Anterior cingulate cortex (tissue), 58 donors: ENCODE measurements at regions not wholly inside any gene's neighbourhood (a gene's known extent, or its start where the extent isn't known, plus 50 kb on each side); places are given as distances from the start of the nearest gene placed in this dataset.
"Not testable (repeated sequence)": the region's sequence is repeated elsewhere in the genome, so short reads cannot be mapped to it uniquely, and the experiment has no call there.

Source experiments
- DNase-seq, 58 donors: peaks; one replicate each; lab custom pipeline; 2025; lab: John Stamatoyannopoulos, UW

- DNase-seq = no peak
Observed at GRCh38 chr15:95600884-95601283, 729.6 kb upstream of the NR2F2 start.

GRCh38 chr15:95601525-95601924 is 729.0 kb upstream of the NR2F2 start:
- no peak for DNase-seq

GRCh38 chr15:95603802-95604201 is 726.7 kb upstream of the NR2F2 start:
- no peak for DNase-seq

- DNase-seq = no peak
Observed at GRCh38 chr15:95604634-95605036, 725.9 kb upstream of the NR2F2 start.

GRCh38 chr15:95605098-95605497 is 725.4 kb upstream of the NR2F2 start:
- no peak for DNase-seq

GRCh38 chr15:95606551-95606950 is 723.9 kb upstream of the NR2F2 start:
- DNase-seq = no peak

- no peak for DNase-seq
Observed at GRCh38 chr15:95608371-95608770, 722.1 kb upstream of the NR2F2 start.

GRCh38 chr15:95609096-95609495 is 721.4 kb upstream of the NR2F2 start:
- no peak for DNase-seq

- DNase-seq = no peak
Observed at GRCh38 chr15:95610945-95611344, 719.6 kb upstream of the NR2F2 start.

GRCh38 chr15:95615436-95615835 is 715.1 kb upstream of the NR2F2 start:
- no peak for DNase-seq

GRCh38 chr15:95616306-95616705 is 714.2 kb upstream of the NR2F2 start:
- DNase-seq = no peak

GRCh38 chr15:95620934-95621579 is 709.4 kb upstream of the NR2F2 start:
- DNase-seq = no peak

- no peak for DNase-seq
Observed at GRCh38 chr15:95622843-95623242, 707.7 kb upstream of the NR2F2 start.

GRCh38 chr15:95624100-95624499 is 706.4 kb upstream of the NR2F2 start:
- no peak for DNase-seq

GRCh38 chr15:95624616-95625361 is 705.7 kb upstream of the NR2F2 start:
- no peak for DNase-seq

- no peak for DNase-seq
Observed at GRCh38 chr15:95626501-95627361, 703.8 kb upstream of the NR2F2 start.

- DNase-seq = no peak
Observed at GRCh38 chr15:95629503-95630168, 700.9 kb upstream of the NR2F2 start.

- DNase-seq = no peak
Observed at GRCh38 chr15:95630683-95631082, 699.8 kb upstream of the NR2F2 start.

GRCh38 chr15:95635666-95636065 is 694.8 kb upstream of the NR2F2 start:
- DNase-seq = no peak

- no peak for DNase-seq
Observed at GRCh38 chr15:95636107-95636506, 694.4 kb upstream of the NR2F2 start.

GRCh38 chr15:95637234-95637633 is 693.3 kb upstream of the NR2F2 start:
- not testable (repeated sequence) for DNase-seq
